CD14-positive monocyte (primary cell): ENCODE measurements at regions not wholly inside any gene's neighbourhood (a gene's known extent, or its start where the extent isn't known, plus 50 kb on each side); places are given as distances from the start of the nearest gene placed in this dataset.

Source experiments
- DNase-seq, 3 donors: peaks; one replicate each; pipeline ENCODE4 v3.0.0-alpha.2; 2011 to 2022
- H2AFZ ChIP-seq: 2 replicates; pipeline ENCODE4 v1.6.0; 2012; ENCODE audit warnings: mild to moderate bottlenecking, low read depth, low read length, inconsistent platforms; ENCODE audit not compliant: insufficient read depth, poor library complexity, severe bottlenecking
- H3K27ac ChIP-seq, 2 donors: 1 replicate in 1 of 2; 2 replicates in 1 of 2; pipeline ENCODE4 v1.5.1; 2012 to 2013; ENCODE audit warnings: low read length in 2 of 2, control low read depth in 1 of 2, inconsistent platforms in 1 of 2, low read depth in 1 of 2, mild to moderate bottlenecking in 1 of 2
- H3K27me3 ChIP-seq, 2 donors: one replicate each; pipeline versions ENCODE4 v1.6.0 to v1.6.1; 2011 to 2013; ENCODE audit warnings: low read length in 2 of 2; ENCODE audit not compliant: control insufficient read depth in 2 of 2, insufficient read depth in 2 of 2
- H3K36me3 ChIP-seq, 2 donors: replicated peaks in 1 of 2; 1 replicate in 1 of 2; 2 replicates in 1 of 2; pipeline versions ENCODE4 v1.5.1 to v1.6.1; 2012 to 2013; ENCODE audit warnings: low read length in 2 of 2, control low read depth in 1 of 2, inconsistent platforms in 1 of 2, mild to moderate bottlenecking in 1 of 2; ENCODE audit not compliant: insufficient read depth in 2 of 2, control insufficient read depth in 1 of 2
- H3K4me1 ChIP-seq, 2 donors: 1 replicate in 1 of 2; 2 replicates in 1 of 2; pipeline versions ENCODE4 v1.5.1 to v1.6.1; 2012 to 2013; ENCODE audit warnings: low read length in 2 of 2, control low read depth in 1 of 2, inconsistent platforms in 1 of 2, mild to moderate bottlenecking in 1 of 2, moderate library complexity in 1 of 2; ENCODE audit not compliant: insufficient read depth in 2 of 2, control insufficient read depth in 1 of 2
- H3K4me2 ChIP-seq: replicated peaks from 2 replicates; pipeline ENCODE3; 2012; ENCODE audit warnings: low read length, moderate library complexity, mild to moderate bottlenecking; ENCODE audit not compliant: poor library complexity, severe bottlenecking; ENCODE audit errors: extremely low read depth
- H3K4me3 ChIP-seq, 3 experiments: fragments of 200-600 bp in 1 of 3; sonication (generic) in 1 of 3; replicated peaks in 1 of 3; 1 replicate in 2 of 3; 2 replicates in 1 of 3; pipeline ENCODE4 v1.5.1; 2011 to 2013; ENCODE audit warnings: low read length in 3 of 3, mild to moderate bottlenecking in 3 of 3, control low read depth in 2 of 3, low read depth in 2 of 3, inconsistent platforms in 1 of 3, moderate library complexity in 1 of 3
- H3K79me2 ChIP-seq: 2 replicates; pipeline ENCODE4 v1.6.0; 2012; ENCODE audit warnings: mild to moderate bottlenecking, control low read depth, inconsistent platforms, low read length, moderate library complexity; ENCODE audit not compliant: insufficient read depth
- H3K9ac ChIP-seq: 2 replicates; pipeline ENCODE4 v1.6.0; 2017; ENCODE audit warnings: low read length, mild to moderate bottlenecking; ENCODE audit not compliant: insufficient read depth, poor library complexity, severe bottlenecking
- H3K9me3 ChIP-seq, 2 donors: replicated peaks in 1 of 2; 1 replicate in 1 of 2; 2 replicates in 1 of 2; pipeline versions ENCODE4 v1.5.1 to v1.6.1; 2012 to 2013; ENCODE audit warnings: low read length in 2 of 2, control low read depth in 1 of 2; ENCODE audit not compliant: control insufficient read depth in 1 of 2, insufficient read depth in 1 of 2
- H4K20me1 ChIP-seq: 2 replicates; pipeline ENCODE4 v1.6.0; 2012; ENCODE audit warnings: mild to moderate bottlenecking, low read length, control low read depth, moderate library complexity; ENCODE audit not compliant: insufficient read depth
- H3K27ac Mint-ChIP-seq, 7 donors: one replicate each; pipeline ENCODE4 v1.8.0; 2020; ENCODE audit warnings: mild to moderate bottlenecking in 7 of 7, mixed read lengths in 7 of 7, moderate library complexity in 6 of 7, inconsistent platforms in 2 of 7
- H3K27me3 Mint-ChIP-seq, 3 donors: one replicate each; pipeline ENCODE4 v1.8.0; 2021 to 2022; ENCODE audit warnings: low read depth in 3 of 3, mild to moderate bottlenecking in 3 of 3, mixed read lengths in 3 of 3, moderate library complexity in 3 of 3, inconsistent platforms in 1 of 3
- H3K36me3 Mint-ChIP-seq, 2 donors: one replicate each; pipeline ENCODE4 v1.8.0; 2020; ENCODE audit warnings: mixed read lengths in 2 of 2, inconsistent platforms in 1 of 2, mild to moderate bottlenecking in 1 of 2
- H3K4me1 Mint-ChIP-seq: one replicate; pipeline ENCODE4 v1.8.0; 2020; ENCODE audit warnings: mild to moderate bottlenecking, mixed read lengths
- H3K4me3 Mint-ChIP-seq, 2 donors: one replicate each; pipeline ENCODE4 v1.8.0; 2020; ENCODE audit warnings: mild to moderate bottlenecking in 2 of 2, mixed read lengths in 2 of 2, moderate library complexity in 1 of 2
- H3K9me3 Mint-ChIP-seq, 7 donors: one replicate each; pipeline ENCODE4 v1.8.0; 2020 to 2022; ENCODE audit warnings: mixed read lengths in 7 of 7, mild to moderate bottlenecking in 6 of 7, moderate library complexity in 6 of 7, inconsistent platforms in 2 of 7
- WGBS: methylation state at CpG from one replicate; pipeline ENCODE4 v1.1.5; 2013; ENCODE audit warnings: missing lambda C conversion rate; ENCODE audit not compliant: insufficient coverage; 5-methylcytosine and 5-hydroxymethylcytosine counted together
- intact Hi-C, 2 donors: fragments of 100-400 bp; cut with micrococcal nuclease; formaldehyde crosslinking; loops; one replicate each; pipeline versions ENCODE4 v1.15.0 to v1.15.1; 2023
- TF ChIP-seq, protein P1 (sequence below): fragments of 200-600 bp; IDR thresholded peaks from one replicate; pipeline ENCODE4 v1.8.0; 2022; ENCODE audit warnings: antibody characterized with exemption, mild to moderate bottlenecking

DNA sequence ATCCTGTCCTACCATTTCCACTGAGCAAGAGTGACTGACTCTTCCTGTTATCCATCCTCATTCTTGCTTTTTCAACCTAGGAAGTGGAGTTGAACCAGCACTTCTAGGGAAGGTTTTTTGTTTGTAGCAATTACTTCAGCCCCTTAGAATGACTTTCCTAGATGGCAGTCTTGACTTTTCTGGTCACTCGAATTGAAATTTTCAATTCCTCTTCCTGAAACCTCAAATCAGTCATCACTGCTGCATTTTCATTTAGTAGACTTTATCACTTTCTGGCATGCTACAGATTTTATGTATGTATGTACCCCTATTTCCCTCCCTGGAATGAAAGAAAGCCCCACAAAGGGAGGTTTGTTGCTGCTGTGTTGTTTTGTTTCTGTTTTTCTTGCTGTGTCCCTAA lies 915.9 kb downstream of the PCDH17 start:
- H3K27me3 Mint-ChIP-seq: no peaks in the 10 kb centered on the region
- H3K4me3 Mint-ChIP-seq: no peak overlapping the region
- no peaks in the 10 kb centered on the region for H3K36me3 Mint-ChIP-seq
- TF ChIP-seq, protein P1, sequence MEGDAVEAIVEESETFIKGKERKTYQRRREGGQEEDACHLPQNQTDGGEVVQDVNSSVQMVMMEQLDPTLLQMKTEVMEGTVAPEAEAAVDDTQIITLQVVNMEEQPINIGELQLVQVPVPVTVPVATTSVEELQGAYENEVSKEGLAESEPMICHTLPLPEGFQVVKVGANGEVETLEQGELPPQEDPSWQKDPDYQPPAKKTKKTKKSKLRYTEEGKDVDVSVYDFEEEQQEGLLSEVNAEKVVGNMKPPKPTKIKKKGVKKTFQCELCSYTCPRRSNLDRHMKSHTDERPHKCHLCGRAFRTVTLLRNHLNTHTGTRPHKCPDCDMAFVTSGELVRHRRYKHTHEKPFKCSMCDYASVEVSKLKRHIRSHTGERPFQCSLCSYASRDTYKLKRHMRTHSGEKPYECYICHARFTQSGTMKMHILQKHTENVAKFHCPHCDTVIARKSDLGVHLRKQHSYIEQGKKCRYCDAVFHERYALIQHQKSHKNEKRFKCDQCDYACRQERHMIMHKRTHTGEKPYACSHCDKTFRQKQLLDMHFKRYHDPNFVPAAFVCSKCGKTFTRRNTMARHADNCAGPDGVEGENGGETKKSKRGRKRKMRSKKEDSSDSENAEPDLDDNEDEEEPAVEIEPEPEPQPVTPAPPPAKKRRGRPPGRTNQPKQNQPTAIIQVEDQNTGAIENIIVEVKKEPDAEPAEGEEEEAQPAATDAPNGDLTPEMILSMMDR: no peak
- no peak overlapping the region for H2AFZ ChIP-seq
- WGBS: no CpG with 5 or more reads among the region's 1 CpG
- H3K9me3 ChIP-seq: no peaks in the 10 kb centered on the region
- H3K27me3 ChIP-seq: no peaks in the 10 kb centered on the region
- no peaks in the 10 kb centered on the region for H3K4me1 ChIP-seq
- intact Hi-C loops: no loop called here
- DNase-seq: no peak
- H3K79me2 ChIP-seq: no peaks in the 10 kb centered on the region
- H3K9me3 Mint-ChIP-seq: peaks cover 0 to 3% (median 1%) of the 10 kb centered on the region in 7 donors
- H3K4me1 Mint-ChIP-seq: no peaks in the 10 kb centered on the region
- no peaks in the 10 kb centered on the region for H3K36me3 ChIP-seq
- H3K27ac Mint-ChIP-seq: no peak overlapping the region
- H3K4me2 ChIP-seq: no peak overlapping the region
- H3K27ac ChIP-seq: no peak overlapping the region
- H3K9ac ChIP-seq: no peak overlapping the region
- no peak overlapping the region for H3K4me3 ChIP-seq
- H4K20me1 ChIP-seq: no peaks in the 10 kb centered on the region

DNA sequence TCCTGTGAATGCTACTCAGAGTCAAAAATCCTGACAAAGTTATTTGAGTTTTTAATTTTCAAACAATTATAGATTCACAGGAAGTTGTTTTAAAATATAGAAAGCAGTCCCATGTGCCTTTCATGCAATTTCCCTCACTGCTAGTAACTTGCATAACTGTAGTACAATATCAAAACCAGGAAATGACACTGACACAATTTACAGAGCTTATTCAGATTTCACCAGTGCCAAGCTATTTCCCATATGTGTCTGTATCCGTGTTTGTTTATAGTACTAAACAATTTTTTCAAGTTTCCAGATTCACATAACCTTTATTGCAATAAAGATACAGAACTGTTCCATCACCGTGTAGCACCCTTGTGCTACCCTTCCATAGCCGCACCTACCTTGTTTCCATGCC lies 934.6 kb downstream of the PCDH17 start:
- TF ChIP-seq, protein P1: no peak
- no peaks in the 10 kb centered on the region for H3K36me3 ChIP-seq
- H3K36me3 Mint-ChIP-seq: no peaks in the 10 kb centered on the region
- H3K4me1 ChIP-seq: peaks cover 0 to 4% of the 10 kb centered on the region in 2 donors
- no peak overlapping the region for H3K4me2 ChIP-seq
- peaks cover 0 to 4% (median 0%) of the 10 kb centered on the region in 7 donors for H3K9me3 Mint-ChIP-seq
- no peaks in the 10 kb centered on the region for H3K9me3 ChIP-seq
- no peak overlapping the region for H2AFZ ChIP-seq
- H3K4me1 Mint-ChIP-seq: peaks cover 3% of the 10 kb centered on the region
- intact Hi-C loops: no loop called here
- no peaks in the 10 kb centered on the region for H4K20me1 ChIP-seq
- no peak overlapping the region for H3K4me3 ChIP-seq
- no peaks in the 10 kb centered on the region for H3K27me3 ChIP-seq
- no peak for DNase-seq
- no peak overlapping the region for H3K4me3 Mint-ChIP-seq
- no peak overlapping the region for H3K9ac ChIP-seq
- WGBS: no CpG with 5 or more reads among the region's 3 CpGs
- no peak overlapping the region for H3K27ac Mint-ChIP-seq
- no peak overlapping the region for H3K27ac ChIP-seq
- peaks cover 1 to 3% (median 1%) of the 10 kb centered on the region in 3 donors for H3K27me3 Mint-ChIP-seq
- H3K79me2 ChIP-seq: no peaks in the 10 kb centered on the region
